SK-N-MC (cell line): ENCODE measurements at regions not wholly inside any gene's neighbourhood (a gene's known extent, or its start where the extent isn't known, plus 50 kb on each side); places are given as distances from the start of the nearest gene placed in this dataset.

Source experiments
- EZH2 ChIP-seq: fragments of 200-600 bp; sonication (generic); IDR thresholded peaks from one replicate; pipeline ENCODE4 v1.6.1; 2017; ENCODE audit warnings: antibody characterized with exemption
- POLR2AphosphoS5 ChIP-seq: IDR thresholded peaks from 2 replicates; pipeline ENCODE4 v1.6.1; 2012; ENCODE audit warnings: mild to moderate bottlenecking, low read depth, low read length, borderline replicate concordance

- no peak for TF ChIP-seq POLR2AphosphoS5
- TF ChIP-seq EZH2 = no peak
These were observed 418.5 kb upstream of the SEMA3A start for GRCh38 chr7:84612981-84613681.
